ENCODE measurements at regions not wholly inside any gene's neighbourhood (a gene's known extent, or its start where the extent isn't known, plus 50 kb on each side); places are given as distances from the start of the nearest gene placed in this dataset.

DNA sequence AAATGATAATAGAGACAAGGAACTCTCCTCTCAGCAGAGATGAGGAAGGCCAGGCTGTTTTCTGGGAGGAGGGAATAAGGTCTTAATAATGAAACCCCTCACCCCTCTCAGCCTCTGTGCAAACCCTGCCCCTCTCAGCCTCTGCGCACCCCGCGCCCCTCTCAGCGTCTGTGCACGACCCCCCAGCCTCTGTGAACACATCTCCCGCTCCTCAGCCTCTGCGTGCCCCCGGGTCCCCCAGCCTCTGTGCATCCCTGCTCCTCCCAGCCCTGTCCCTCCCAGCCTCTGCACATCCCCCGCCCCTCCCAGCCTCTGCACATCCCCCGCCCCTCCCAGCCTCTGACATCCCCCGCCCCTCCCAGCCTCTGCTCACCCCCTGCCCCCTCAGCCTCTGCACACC, 837.8 kb downstream of the TBC1D22A start:
- no peak for DNase-seq (ENCODE audit: low spot score)
- TF ChIP-seq, protein P1, sequence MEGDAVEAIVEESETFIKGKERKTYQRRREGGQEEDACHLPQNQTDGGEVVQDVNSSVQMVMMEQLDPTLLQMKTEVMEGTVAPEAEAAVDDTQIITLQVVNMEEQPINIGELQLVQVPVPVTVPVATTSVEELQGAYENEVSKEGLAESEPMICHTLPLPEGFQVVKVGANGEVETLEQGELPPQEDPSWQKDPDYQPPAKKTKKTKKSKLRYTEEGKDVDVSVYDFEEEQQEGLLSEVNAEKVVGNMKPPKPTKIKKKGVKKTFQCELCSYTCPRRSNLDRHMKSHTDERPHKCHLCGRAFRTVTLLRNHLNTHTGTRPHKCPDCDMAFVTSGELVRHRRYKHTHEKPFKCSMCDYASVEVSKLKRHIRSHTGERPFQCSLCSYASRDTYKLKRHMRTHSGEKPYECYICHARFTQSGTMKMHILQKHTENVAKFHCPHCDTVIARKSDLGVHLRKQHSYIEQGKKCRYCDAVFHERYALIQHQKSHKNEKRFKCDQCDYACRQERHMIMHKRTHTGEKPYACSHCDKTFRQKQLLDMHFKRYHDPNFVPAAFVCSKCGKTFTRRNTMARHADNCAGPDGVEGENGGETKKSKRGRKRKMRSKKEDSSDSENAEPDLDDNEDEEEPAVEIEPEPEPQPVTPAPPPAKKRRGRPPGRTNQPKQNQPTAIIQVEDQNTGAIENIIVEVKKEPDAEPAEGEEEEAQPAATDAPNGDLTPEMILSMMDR (IDR thresholded peaks at IDR 0.05; ENCODE audit: extremely low read depth, missing control alignments): no peak

DNA sequence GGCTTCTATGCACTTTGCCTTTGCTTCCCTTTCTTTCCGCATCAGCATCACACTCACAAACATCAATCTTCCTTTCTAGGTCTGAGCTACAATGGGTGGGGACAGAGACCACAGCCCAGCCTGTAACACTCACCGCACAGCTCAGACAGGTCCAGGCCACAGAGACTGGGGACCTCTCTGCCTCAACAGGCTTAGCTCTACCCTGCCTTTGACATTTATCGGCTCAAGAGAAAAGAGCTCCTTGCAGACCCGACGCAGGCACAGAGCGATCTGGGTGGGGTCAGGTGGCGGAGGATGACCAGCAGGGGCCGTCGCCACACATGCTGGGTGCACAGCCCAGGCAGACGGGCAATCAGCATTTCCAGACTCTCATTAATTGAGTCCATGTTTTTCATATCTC, 837.3 kb downstream of the TBC1D22A start:
- DNase-seq (ENCODE audit: low spot score): no peak
- TF ChIP-seq, protein P1 (IDR thresholded peaks at IDR 0.05; ENCODE audit: extremely low read depth, missing control alignments): no peak

DNA sequence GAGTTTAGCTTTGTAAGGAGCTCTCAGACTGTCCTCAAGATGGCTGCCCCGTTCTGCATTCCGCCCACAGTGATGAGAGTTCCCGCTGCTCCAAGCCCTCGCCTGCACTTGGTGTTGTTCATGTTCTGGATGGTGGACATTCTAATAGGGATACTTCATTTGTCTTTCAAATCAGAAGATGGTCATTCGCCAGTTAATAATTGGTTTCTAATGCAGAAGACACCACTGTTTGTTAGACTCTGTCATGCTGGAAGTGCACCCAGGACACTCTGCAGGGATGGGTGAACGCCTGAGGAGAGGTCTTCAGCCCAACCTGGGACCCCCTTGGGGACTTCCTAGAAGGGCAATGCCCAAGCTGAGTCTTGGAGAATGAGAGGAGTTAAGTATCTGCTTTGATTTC, 836.4 kb downstream of the TBC1D22A start:
- no peak for DNase-seq (ENCODE audit: low spot score)
- TF ChIP-seq, protein P1 (IDR thresholded peaks at IDR 0.05; ENCODE audit: extremely low read depth, missing control alignments): no peak

DNA sequence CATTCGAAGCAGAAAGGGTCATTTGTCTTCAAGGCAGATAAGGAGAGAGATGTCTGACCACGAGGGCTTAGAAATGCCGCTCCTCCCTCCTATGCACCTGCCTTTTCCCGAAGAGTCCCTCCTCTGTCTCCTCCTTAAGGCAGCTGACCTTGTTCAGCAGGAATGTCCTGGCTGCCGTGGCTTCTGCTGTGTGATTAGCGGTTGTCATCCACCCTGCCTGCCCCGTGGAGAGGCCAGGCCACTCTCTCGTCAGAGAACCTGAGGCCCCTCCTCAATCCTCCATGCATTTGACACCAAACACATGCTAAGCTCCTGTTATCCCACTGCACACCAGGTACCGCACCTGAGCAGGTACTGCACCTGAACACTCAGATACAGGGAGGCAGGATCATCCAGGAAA, 834.6 kb downstream of the TBC1D22A start:
- no peak for DNase-seq (ENCODE audit: low spot score)
- TF ChIP-seq, protein P1 (IDR thresholded peaks at IDR 0.05; ENCODE audit: extremely low read depth, missing control alignments): no peak

DNA sequence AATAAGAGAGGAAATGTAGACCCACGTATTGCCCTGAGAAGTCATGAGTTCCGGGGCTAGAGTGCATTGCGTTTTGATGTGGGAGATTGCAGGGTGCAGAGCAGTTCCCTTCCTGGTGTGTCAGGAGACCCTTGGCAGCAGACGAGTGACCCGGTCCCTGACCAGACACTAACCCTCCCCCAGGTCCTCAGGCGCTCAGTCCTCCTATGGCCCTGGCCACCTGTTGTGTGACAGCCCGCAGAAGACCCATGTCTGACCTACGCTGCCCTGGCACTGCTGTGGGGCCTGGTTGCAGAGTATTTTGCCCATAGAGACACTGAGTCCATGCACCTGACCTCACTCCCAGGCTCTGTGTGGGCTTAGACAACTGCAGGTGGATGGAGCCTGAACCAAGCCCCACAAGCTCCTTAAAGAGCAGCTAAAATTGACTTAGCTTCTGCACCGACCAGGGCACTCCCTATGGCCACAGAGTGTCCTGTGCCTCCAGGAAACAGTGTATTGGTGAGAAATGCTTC, 833.8 kb downstream of the TBC1D22A start:
- no peak for DNase-seq (ENCODE audit: low spot score)
- TF ChIP-seq, protein P1 (IDR thresholded peaks at IDR 0.05; ENCODE audit: extremely low read depth, missing control alignments): no peak

DNA sequence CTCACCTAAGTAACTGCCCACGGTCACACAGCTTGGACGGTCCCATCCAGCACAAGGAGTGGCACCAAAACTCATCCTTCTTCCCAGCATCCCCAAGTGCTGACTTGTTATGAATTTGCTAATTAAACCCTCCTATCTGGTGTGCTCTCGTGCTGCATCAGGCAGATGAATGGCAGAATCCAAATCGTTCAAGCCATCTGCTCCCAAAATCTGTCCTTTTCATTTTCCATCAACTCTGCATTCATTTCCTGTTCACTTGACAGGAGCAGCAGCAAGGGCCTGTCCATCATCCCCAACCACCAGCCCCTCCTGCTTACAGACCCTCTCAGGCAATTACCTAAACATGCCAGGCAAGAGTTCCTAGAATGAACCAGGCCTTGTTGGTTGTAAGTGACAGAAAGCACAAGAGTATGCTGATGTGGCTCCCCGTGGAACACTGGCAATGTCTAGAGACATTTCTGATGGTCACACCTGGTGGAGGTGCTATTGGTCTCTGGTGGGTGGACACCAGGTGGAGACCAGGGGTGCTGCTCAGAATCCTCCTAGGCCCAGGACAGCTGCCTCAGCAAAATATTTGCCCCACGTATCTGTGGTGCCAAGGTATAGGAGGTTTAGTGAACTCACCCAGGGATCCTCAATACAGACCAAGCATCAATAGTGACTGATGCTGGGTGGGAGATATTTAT, 832.5 kb downstream of the TBC1D22A start:
- no peak for DNase-seq (ENCODE audit: low spot score)
- TF ChIP-seq, protein P1 (IDR thresholded peaks at IDR 0.05; ENCODE audit: extremely low read depth, missing control alignments): no peak

DNA sequence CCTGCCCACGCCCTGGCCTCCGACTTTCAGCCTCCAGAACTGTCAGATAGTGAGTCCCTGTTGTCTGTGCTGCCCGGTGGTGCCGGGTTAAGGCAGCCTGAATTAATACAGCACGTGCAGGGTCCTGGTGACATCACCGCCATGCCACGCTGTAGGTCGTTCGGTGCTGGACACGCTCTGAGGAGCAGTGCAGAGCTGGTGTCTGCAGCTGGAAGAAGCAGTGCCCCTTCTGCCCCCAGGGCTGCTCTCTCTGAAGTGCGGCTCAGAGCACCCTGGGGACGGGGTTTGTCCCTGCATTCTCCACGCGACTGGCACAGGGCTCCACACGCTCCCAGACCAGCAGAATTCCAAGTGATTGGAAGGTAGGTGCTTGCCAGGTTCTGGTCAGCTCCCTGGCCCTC, 831.5 kb downstream of the TBC1D22A start:
- DNase-seq (ENCODE audit: low spot score): no peak
- TF ChIP-seq, protein P1 (IDR thresholded peaks at IDR 0.05; ENCODE audit: extremely low read depth, missing control alignments): no peak

All from GM20000 (cell line).